DMS53 treated with DMSO at 0.1 percent for 48 hours (cell line): ENCODE measurements at regions not wholly inside any gene's neighbourhood (a gene's known extent, or its start where the extent isn't known, plus 50 kb on each side); places are given as distances from the start of the nearest gene placed in this dataset.

Source experiments
- DNase-seq: peaks from one replicate; lab custom pipeline; 2025; ENCODE audit not compliant: unreplicated experiment; lab: John Stamatoyannopoulos, UW

GRCh38 chr6:146902846-146903245 is 301.4 kb upstream of the STXBP5 start:
- DNase-seq, result no peak

GRCh38 chr6:146903451-146903850 is 300.8 kb upstream of the STXBP5 start:
- DNase-seq, result no peak

- no peak for DNase-seq
Observed at GRCh38 chr6:146904596-146904995, 299.6 kb upstream of the STXBP5 start.

GRCh38 chr6:146905181-146905704 is 299.0 kb upstream of the STXBP5 start:
- DNase-seq, result peak; percentile 6

GRCh38 chr6:146908786-146909185 is 295.4 kb upstream of the STXBP5 start:
- no peak for DNase-seq

GRCh38 chr6:146909376-146909775 is 294.8 kb upstream of the STXBP5 start:
- DNase-seq, result no peak

GRCh38 chr6:146909886-146910285 is 294.3 kb upstream of the STXBP5 start:
- no peak for DNase-seq

GRCh38 chr6:146910611-146911010 is 293.6 kb upstream of the STXBP5 start:
- no peak for DNase-seq

- DNase-seq, result no peak
Observed at GRCh38 chr6:146911635-146912215, 292.5 kb upstream of the STXBP5 start.

GRCh38 chr6:146912730-146913685 is 291.2 kb upstream of the STXBP5 start:
- DNase-seq, result no peak

- no peak for DNase-seq
Observed at GRCh38 chr6:146913842-146914488, 290.3 kb upstream of the STXBP5 start.

GRCh38 chr6:146914489-146915483 is 289.4 kb upstream of the STXBP5 start:
- DNase-seq, result no peak

GRCh38 chr6:146915671-146916127 is 288.5 kb upstream of the STXBP5 start:
- DNase-seq, result no peak

GRCh38 chr6:146916435-146917025 is 287.7 kb upstream of the STXBP5 start:
- no peak for DNase-seq

- no peak for DNase-seq
Observed at GRCh38 chr6:146917182-146917581, 287.0 kb upstream of the STXBP5 start.

GRCh38 chr6:146917979-146918378 is 286.2 kb upstream of the STXBP5 start:
- no peak for DNase-seq

- no peak for DNase-seq
Observed at GRCh38 chr6:146919017-146919416, 285.2 kb upstream of the STXBP5 start.

GRCh38 chr6:146923205-146923833 is 280.9 kb upstream of the STXBP5 start:
- no peak for DNase-seq

- DNase-seq, result no peak
Observed at GRCh38 chr6:146925846-146926245, 278.4 kb upstream of the STXBP5 start.
